Amygdala (tissue), 56 donors: ENCODE measurements at regions not wholly inside any gene's neighbourhood (a gene's known extent, or its start where the extent isn't known, plus 50 kb on each side); places are given as distances from the start of the nearest gene placed in this dataset.
"Not testable (repeated sequence)": the region's sequence is repeated elsewhere in the genome, so short reads cannot be mapped to it uniquely, and the experiment has no call there.

Experiments used
- DNase-seq, 56 donors: peaks; one replicate each; lab custom pipeline; 2025; lab: John Stamatoyannopoulos, UW

DNA sequence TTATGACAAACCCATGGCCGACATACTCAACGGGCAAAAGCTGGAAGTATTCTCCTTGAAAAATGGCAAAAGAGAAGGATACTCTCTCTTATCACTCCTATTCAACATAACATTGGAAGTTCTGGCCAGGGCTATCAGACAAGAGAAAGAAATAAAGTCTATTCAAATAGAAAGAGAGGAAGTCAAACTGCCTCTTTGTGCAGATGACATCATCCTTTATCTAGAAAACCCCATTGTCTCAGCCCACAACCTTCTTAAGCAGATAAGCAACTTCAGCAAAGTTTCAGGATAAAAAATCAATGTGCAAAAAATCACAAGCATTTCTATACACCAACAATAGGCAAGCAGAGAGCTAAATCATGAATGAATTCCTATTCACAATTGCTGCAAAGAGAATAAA lies 1799.9 kb upstream of the ACO1 start:
- no peak for DNase-seq

DNA sequence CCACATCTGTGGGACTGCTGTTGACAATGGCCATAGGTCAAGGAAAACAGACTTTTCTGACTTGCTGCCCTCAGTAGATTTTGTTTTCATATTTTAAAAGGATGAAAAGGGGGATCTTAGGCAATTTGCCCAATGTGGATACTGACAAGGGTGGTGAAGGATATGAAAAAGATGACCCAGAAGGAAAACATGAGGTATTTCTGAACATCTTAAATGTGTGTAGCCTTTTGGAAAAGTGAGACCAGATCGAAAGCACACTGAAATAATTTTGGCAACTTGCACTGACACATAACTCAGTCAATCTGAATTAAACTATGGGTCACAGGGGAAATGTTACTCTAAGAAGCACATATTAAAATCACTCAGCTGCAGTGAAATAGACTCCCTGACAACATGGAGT lies 1793.0 kb upstream of the ACO1 start:
- no peak for DNase-seq

DNA sequence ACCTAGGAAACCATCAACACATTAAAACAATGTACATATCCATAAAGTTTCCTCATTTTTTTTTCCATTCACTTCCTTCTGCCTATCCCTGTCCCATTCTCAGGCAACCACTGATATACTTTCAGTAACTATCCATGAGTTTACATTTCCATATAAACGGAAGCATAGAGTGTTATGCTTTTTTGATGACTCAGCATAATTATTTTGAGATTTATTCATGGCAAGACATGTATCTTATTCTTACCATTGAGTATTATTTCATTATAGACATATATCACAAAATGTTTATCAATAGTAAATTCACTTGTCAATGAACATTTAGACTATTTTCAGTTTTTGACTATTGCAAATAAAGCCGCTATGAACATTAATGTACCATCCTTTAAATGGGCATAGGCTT lies 1786.8 kb upstream of the ACO1 start:
- no peak for DNase-seq

DNA sequence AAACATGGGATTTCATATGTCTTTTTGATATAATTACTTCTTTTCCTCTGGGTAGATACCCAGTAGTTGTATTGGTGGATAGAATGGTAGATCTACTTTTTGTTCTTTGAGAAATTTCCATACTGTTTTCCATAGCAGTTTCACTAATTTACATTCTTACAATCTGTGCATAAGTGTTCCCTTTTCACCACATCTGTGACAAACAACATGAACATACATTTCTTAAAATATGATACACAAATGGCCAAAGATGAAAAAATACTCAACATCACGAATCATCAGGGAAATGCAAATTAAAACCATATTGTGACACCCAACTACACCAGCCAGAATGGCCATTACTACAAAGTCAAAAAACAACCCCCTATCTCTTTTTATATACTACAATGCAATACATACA lies 1778.5 kb upstream of the ACO1 start:
- no peak for DNase-seq

DNA sequence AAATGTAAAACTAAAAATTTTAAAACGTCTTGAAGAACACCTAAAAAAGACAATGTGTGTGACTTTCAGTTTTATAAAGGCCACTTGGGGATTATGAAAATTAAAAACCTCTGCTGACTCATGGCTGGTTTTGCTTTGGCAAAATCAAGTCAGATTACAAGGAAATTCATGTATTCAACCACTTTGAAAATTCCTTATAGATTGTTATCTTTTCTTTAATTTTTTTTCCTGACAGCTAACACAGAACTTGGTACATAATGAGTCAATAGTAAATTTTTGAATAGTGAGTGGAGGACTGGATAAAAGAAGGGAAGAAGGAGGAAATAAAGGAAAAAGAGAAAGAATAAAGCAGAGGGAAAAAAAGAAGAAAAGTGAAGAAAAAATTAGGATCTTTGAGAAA lies 1774.7 kb upstream of the ACO1 start:
- DNase-seq, result no peak

DNA sequence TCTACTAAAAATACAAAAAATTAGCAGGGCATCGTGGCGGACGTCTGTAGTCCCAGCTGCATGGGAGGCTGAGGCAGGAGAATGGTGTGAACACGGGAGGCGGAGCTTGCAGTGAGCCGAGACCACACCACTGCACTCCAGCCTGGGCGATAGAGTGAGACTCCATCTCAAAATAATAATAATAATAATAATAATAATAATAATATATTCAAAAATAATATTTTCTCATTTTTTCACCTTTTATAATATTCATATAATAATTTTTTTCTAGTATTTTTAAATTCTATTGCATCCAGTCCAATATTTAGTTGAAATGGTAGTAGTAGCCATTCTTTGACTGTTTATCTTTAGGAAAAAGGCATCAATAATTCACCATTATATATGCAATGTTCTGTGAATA lies 1767.7 kb upstream of the ACO1 start:
- DNase-seq, result not testable (repeated sequence)

DNA sequence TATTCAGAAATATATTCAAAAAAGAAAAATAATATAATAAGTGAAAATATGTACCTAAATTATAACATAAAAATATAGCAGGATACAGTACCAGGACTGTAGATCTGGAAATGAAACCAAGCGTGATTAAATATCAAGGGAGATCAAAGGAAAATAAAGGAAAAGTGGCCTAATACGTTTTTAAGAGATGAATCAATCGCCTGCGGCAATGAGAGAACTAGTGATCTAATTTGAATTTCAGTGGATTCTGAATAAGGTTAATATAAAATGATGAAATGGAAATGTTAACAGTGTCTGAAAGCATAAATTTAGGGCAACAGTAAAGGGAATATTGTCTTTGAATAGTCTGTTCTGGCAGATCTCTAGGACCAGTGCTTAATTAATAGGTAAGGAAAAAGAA lies 1761.9 kb upstream of the ACO1 start:
- DNase-seq, result no peak

DNA sequence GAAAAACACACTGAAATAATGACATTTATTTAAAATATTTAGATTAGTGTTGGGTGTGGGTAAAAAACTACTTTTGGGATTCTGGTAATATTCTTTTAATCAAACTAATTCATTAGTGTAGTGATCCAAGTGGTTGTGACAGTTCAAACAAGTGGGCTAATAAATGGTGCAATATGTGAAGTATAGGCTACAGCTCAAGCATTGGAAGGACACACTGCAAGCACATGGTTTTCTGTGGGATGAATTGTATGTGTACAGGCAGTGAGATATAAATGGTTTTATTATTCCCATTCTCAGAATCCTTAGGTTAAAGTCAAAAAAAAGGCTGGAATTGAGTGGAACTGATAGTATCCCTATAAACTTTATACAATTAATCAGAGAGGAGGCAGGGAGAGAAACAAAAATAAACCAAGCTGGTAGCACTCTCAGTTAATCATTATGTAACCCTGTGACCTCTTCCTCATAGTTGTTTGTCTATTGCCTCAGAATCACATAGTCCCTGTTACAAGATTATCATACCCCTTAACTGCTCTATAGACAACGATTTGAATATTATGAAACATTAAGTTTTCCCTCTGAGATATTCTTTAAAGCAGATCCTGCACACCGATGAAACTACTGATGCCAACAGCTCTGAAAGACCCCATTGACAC lies 1755.4 kb upstream of the ACO1 start:
- DNase-seq, result no peak

DNA sequence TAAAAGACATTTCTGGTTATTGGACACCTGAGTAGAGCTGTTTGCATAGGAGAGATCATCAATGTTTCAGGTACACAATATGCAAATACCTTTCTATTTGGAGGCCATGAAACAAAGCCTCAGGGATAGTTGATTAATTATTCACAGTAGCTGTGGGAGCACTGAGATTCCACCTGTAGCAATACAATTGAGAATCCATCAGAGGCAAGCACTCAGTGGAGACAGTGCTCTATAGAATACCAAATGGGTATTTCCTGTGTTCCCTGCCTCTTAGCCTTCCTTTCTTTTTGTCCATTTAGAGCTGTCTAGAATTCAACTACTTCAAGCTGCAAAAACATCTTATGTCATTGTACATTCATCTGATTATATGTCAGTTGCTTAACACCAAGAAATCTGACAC lies 1754.0 kb upstream of the ACO1 start:
- DNase-seq, result no peak

DNA sequence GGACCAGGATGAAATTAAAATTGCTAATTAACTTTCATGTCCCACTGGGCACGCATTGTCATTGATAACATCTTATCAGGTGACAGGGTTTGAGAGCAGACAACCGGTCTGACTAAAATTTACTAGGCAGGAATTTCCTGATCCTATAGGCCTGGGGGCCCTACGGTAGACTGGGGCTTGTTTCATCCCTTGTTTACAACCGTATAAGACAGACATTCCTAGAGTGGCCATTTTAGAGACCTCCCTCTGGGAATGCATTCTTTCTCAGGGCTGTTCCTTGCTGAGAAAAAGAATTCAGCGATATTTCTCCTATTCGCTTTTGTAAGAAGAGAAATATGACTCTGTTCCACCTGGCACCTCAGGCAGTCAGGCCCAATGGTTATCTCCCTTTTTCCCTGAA lies 1737.8 kb upstream of the ACO1 start:
- not testable (repeated sequence) for DNase-seq

DNA sequence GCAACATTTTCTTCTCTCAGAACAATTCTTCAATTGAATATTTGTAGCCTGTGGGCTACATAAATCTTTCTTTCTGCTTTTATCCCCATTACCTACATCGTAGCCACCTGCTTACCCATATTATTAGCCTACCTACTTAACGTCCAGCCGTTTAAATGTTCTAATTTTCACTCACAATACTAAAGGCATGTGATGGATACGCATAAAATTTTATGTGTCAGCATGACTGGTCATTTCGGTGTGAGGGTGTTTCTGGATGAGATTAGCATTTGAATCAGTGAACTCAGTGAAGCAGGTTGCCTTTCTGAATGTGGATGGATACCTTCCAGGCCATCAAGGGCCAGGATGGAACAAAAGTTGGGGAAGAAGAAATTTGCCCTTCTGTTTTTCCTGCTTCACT lies 1722.5 kb upstream of the ACO1 start:
- no peak for DNase-seq

DNA sequence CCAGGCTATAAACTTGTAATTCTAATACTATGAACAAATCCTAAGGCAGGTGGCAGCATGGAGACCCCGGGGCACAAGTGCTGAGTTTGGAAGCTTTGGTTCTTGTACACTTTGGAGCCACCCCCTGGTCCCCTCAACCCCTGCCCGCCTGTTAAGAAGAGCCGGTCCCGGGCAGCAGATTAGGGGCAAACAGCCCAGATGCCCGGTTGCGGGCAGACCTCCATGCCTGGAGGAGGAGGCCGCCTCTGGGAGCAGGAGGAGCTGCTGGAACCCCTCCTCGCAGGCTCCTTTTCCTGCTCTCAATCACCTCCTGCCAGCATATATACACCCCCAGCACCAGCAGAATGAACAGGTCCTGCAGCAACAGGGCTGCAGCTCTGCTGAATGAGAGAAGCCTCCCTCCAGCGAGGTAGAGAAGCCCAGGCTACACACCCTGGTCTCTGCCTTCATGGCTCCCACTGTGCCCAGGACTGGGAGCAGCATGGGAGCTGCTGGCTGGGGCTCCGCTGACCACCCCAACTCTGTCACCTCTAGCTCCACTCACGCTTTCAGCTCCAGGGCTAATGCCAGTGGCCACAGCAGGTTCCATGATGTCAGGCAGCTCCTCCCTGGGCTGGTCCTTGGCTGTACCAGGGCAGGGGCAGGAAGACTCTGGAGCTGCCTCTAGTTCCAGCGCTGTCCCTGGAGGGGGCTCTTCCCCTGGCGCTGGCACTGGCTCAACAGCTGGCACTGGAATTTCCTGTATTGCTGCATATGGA lies 1713.5 kb upstream of the ACO1 start:
- DNase-seq, result no peak

DNA sequence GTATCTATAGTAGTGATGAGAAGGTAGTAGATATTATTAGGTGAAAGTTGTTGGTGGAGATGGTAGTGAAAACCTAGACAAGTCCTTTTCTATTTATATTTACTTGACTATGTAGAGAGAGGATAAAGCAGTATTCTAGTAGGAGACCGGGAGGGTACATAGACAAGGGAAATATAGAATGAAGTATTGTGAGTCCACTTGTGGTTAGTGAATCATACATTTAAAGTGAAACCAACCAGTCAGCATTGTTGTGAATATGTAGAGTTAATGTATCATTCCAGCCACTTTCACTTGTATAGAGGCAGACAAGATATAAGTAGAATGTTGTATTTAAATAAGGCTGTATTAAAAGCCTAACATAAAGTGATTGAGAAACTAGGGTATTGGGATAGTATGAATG lies 1711.3 kb upstream of the ACO1 start:
- no peak for DNase-seq

DNA sequence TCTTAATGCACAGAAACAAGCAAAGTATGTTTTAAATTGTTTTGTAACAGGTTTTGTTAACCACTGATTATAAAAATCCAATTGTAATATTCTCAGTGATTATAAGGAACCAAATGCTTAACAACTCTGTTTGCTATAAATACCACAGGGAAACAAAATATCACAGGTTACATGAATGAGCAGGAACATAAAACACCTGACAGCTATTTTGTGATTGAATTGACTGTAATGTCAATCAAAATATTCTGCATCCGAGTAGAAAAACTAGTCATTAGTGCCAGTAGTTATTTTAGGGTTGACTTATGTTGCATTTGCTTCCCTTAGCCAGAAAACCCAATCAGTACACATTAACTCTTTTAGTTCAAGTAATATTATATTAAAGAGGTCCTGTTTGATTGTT lies 1707.8 kb upstream of the ACO1 start:
- no peak for DNase-seq

DNA sequence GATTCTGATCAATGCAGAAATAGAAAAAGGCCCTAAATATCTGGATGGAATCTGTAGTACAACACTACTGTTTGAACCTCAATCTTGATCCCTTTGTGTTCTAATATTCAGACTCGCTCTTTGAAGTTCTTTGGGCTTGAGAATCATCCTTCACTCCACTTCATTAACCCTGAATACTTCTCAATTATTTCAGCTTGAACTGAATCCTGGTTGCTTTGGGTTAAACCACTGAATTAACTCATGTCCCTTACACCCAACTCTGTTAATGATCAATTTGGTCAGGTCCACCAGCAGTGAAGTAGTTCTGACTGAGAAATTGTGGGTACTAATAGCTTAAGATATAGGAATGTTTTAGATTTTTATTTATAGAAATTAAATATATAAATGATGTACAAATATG lies 1707.2 kb upstream of the ACO1 start:
- no peak for DNase-seq

DNA sequence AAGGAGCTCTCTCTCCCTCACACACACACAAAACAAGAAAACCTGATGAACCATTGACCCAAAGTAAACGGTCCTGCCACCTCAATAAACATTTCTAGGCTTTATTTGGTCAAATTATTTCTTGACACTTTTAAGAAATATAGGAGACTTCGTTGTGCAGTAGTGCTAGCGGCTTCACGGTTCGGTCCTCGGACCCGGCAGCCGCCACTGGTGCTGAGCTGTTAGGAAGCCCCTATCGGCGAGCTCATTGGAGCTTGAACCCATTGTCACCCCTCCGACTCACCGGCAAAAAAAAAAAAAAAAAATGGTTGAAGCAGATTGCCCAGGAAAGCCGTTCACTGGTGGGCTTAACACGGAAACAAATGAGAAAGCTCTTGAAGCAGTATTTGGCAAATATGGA lies 1695.6 kb upstream of the ACO1 start:
- DNase-seq, result no peak

DNA sequence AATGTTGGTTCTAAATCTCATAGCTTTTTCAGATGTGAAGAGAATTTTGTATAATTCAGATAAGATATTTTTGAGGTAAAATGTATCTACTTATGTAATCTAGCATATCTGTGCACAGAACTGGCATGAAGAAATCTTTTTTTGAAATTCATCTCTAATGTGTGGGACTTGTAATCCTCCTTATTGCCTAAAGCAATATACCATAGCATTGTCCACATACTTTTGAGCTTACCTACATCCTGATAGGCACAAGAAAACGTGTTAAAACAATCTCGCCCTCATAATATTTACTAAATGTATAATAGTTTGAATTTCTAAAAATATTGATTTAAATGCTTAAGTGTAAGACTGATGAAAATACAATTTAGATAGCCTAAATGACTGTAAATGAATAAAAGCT lies 1686.5 kb upstream of the ACO1 start:
- DNase-seq, result no peak

DNA sequence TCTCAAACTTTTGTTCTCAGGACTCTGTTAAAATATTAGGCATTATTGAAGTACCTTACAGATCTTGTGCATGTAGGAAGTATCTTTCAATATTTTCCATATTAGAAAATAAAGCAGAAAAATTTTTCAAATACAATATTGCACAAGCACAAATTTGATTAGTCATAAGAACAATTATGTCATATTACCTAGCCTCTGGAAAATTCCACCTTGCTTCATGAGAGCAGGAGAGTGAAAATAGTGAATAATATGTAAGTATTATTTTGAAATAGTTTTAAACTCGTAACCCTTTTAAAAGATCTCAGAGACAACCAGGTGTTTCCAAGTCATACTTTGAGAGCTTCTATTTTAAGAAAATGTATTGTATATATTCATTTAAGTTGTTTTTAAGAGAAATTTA lies 1672.9 kb upstream of the ACO1 start:
- DNase-seq, result no peak

DNA sequence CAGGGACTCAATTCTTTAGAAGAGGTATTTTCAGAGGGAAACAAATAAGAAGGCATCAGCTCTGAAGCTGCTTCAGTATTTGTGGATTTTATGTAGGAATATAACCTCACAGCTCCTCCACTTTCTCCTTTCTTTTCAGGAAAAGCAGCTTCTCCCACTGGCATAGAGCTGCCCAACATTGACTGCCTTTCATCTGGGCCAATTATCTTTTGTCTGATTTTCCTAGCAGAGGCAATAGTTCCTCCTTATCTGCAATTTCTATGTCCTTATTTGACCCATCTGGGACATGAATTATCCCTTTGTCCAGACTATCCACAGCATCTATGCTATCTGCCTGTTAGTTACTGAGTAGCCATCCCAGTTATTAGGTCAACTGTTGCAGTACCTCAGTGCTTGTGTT lies 1671.2 kb upstream of the ACO1 start:
- no peak for DNase-seq

DNA sequence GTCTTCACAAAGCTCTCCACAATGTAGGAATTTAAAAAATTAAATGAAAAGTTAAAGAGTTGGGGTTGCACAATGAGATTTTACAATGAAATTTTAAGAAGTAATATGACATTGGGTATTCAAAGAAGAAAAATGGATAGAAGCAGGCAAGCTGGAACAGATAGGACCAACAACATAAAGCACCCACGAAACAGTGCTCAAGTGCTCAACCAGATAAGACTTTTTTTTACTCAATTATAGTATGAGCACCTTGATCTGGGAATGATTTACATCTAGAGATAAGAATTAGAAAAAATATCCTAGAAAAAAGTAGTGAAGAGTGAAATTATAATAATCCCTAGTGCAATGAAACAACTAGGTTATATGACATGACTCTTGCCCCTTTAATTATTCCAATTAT lies 1670.1 kb upstream of the ACO1 start:
- DNase-seq, result no peak

DNA sequence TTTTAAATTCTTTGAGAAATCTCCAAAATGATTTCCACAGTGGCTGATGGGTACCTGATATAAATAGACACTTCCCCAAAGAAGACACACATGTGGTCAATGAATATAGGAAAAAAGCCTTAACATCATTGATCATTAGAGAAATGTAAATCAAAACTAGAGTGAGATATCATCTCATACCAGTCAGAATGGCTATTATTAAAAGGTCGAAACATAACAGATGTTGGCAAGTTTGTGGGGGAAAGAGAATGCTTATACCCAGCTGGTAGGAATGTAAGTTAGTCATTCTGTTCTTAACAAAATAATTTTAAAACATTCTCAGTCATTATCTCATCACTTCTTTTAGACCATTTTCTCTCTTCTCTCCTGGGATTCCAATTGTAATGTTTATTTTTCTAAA lies 1666.0 kb upstream of the ACO1 start:
- DNase-seq, result no peak

DNA sequence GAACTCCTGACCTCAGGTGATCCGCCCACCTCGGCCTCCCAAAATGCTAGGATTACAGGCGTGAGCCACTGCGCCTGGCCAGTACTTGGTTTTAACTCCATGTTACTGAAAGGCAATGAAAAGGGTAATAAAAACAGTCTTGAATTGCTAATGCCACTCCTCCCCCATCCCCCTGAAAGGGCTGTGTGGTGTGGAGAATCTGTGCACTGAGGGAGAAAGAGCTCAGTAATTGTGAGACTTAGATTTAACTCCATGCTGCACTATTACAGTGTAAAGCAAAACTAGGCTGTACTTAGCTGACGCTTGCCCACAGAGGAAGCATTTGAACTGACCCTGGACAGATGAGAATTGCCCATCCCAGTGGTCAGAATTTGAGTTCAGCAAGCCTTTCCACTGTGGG lies 1662.4 kb upstream of the ACO1 start:
- no peak for DNase-seq

DNA sequence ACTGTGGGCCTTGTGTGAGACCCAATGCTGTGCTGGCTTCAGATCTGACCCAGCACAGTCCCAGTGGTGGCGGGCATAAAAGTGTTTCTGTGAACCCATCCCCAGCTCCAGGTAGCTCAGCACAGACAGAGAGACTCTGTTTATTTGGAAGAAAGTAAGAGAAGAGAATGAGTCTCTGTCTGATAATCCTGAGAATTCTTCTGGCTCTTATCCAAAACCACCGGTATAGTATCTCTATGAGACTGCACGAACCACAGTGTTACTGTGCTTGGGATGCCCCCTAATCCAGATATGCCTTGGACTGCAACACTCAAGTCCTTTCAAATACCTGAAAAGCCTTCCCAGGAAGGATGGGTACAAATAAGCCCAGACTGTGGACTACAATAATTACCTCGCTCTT lies 1660.8 kb upstream of the ACO1 start:
- no peak for DNase-seq
